ENCODE measurements at regions not wholly inside any gene's neighbourhood (a gene's known extent, or its start where the extent isn't known, plus 50 kb on each side); places are given as distances from the start of the nearest gene placed in this dataset.

GRCh38 chr15:81910355-81911021 is 135.3 kb downstream of the MEX3B start:
- TF ChIP-seq POLR2A (IDR thresholded peaks at IDR 0.05; ENCODE audit: low read depth, low read length) (no peak), SPI1 (IDR thresholded peaks at IDR 0.05; ENCODE audit: low read depth, low read length) (no peak), PAX5 (IDR thresholded peaks at IDR 0.05; ENCODE audit: insufficient read depth, low read length, severe bottlenecking) (no peak), TAF1 (IDR thresholded peaks at IDR 0.05; ENCODE audit: low read depth, low read length) (no peak), POU2F2 (IDR thresholded peaks at IDR 0.05; ENCODE audit: low read depth, low read length) (no peak), POLR2AphosphoS5 (IDR thresholded peaks at IDR 0.05; ENCODE audit: low read depth, low read length) (no peak)

GRCh38 chr15:81909011-81909358 is 136.8 kb downstream of the MEX3B start:
- TF ChIP-seq POLR2A (IDR thresholded peaks at IDR 0.05; ENCODE audit: low read depth, low read length) (no peak), SPI1 (IDR thresholded peaks at IDR 0.05; ENCODE audit: low read depth, low read length) (no peak), TAF1 (IDR thresholded peaks at IDR 0.05; ENCODE audit: low read depth, low read length) (no peak), PAX5 (IDR thresholded peaks at IDR 0.05; ENCODE audit: insufficient read depth, low read length, severe bottlenecking) (no peak), POLR2AphosphoS5 (IDR thresholded peaks at IDR 0.05; ENCODE audit: low read depth, low read length) (no peak), POU2F2 (IDR thresholded peaks at IDR 0.05; ENCODE audit: low read depth, low read length) (no peak)
- DNase-seq (ENCODE audit: insufficient read length, low spot score): no peak
- no peak for FAIRE-seq

More at GRCh38 chr15:81910355-81911021, 135.3 kb downstream of the MEX3B start:
- FAIRE-seq (no peak), DNase-seq (ENCODE audit: insufficient read length, low spot score) (no peak)

GRCh38 chr15:81908111-81908510 is 137.7 kb downstream of the MEX3B start:
- no peak for FAIRE-seq
- DNase-seq (ENCODE audit: insufficient read length, low spot score): no peak
- TF ChIP-seq SPI1 (IDR thresholded peaks at IDR 0.05; ENCODE audit: low read depth, low read length) (no peak), POU2F2 (IDR thresholded peaks at IDR 0.05; ENCODE audit: low read depth, low read length) (no peak), PAX5 (IDR thresholded peaks at IDR 0.05; ENCODE audit: insufficient read depth, low read length, severe bottlenecking) (no peak)

DNA sequence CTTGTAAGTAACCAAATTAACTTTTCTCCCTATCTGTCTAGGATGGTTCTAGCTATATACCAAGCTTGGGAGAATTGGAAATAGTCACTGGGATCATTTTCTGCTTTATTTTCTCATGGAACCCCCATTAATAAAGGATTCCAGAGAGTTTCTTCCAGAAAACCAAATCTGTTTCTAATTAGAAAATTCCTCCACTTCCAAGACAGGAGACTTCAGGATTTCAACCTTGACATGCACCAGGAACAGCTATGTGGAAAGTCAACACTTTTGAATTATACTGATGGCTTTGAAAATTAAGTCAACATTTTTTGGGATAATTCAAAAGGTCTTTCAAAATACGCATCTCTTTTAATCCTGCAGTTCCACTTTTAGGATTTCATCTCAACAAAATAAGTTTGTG is 138.3 kb downstream of the MEX3B start:
- TF ChIP-seq POU2F2 (IDR thresholded peaks at IDR 0.05; ENCODE audit: low read depth, low read length): no peak
- no peak for TF ChIP-seq TAF1 (IDR thresholded peaks at IDR 0.05; ENCODE audit: low read depth, low read length)
- no peak for TF ChIP-seq PAX5 (IDR thresholded peaks at IDR 0.05; ENCODE audit: insufficient read depth, low read length, severe bottlenecking)
- TF ChIP-seq POLR2A (IDR thresholded peaks at IDR 0.05; ENCODE audit: low read depth, low read length): no peak
- no peak for TF ChIP-seq POLR2AphosphoS5 (IDR thresholded peaks at IDR 0.05; ENCODE audit: low read depth, low read length)
- FAIRE-seq: no peak
- DNase-seq (ENCODE audit: insufficient read length, low spot score): no peak

- TF ChIP-seq PAX5 (IDR thresholded peaks at IDR 0.05; ENCODE audit: insufficient read depth, low read length, severe bottlenecking) (no peak), POLR2AphosphoS5 (IDR thresholded peaks at IDR 0.05; ENCODE audit: low read depth, low read length) (no peak), POU2F2 (IDR thresholded peaks at IDR 0.05; ENCODE audit: low read depth, low read length) (no peak), TAF1 (IDR thresholded peaks at IDR 0.05; ENCODE audit: low read depth, low read length) (no peak), POLR2A (IDR thresholded peaks at IDR 0.05; ENCODE audit: low read depth, low read length) (no peak), SPI1 (IDR thresholded peaks at IDR 0.05; ENCODE audit: low read depth, low read length) (no peak)
- FAIRE-seq (no peak), DNase-seq (ENCODE audit: insufficient read length, low spot score) (no peak)
Observed at GRCh38 chr15:81905889-81906288, 139.9 kb downstream of the MEX3B start.

DNA sequence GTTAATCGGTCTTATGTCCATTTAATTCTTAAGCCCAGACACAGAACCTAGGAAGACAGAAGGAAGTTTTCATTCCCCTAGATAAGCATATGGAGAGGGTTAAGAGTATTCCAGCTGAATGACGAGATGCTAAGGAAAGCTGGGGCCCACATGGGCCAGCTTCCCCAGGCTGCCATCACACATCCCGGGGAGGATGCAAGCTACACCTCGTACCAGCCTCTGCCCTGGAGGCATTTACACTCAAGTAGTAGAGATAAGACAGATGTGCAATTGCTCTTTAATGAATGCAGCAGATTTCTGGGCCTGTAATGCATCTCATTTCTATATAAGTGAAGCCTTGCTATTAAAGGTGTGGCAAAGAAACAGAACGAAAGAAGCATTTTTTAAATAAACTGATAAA is 144.5 kb downstream of the MEX3B start:
- FAIRE-seq (no peak), DNase-seq (ENCODE audit: insufficient read length, low spot score) (no peak)
- no peak for TF ChIP-seq POLR2AphosphoS5 (IDR thresholded peaks at IDR 0.05; ENCODE audit: low read depth, low read length)
- TF ChIP-seq POU2F2 (IDR thresholded peaks at IDR 0.05; ENCODE audit: low read depth, low read length): no peak
- TF ChIP-seq POLR2A (IDR thresholded peaks at IDR 0.05; ENCODE audit: low read depth, low read length): no peak
- no peak for TF ChIP-seq SPI1 (IDR thresholded peaks at IDR 0.05; ENCODE audit: low read depth, low read length)
- no peak for TF ChIP-seq PAX5 (IDR thresholded peaks at IDR 0.05; ENCODE audit: insufficient read depth, low read length, severe bottlenecking)
- TF ChIP-seq TAF1 (IDR thresholded peaks at IDR 0.05; ENCODE audit: low read depth, low read length): no peak

DNA sequence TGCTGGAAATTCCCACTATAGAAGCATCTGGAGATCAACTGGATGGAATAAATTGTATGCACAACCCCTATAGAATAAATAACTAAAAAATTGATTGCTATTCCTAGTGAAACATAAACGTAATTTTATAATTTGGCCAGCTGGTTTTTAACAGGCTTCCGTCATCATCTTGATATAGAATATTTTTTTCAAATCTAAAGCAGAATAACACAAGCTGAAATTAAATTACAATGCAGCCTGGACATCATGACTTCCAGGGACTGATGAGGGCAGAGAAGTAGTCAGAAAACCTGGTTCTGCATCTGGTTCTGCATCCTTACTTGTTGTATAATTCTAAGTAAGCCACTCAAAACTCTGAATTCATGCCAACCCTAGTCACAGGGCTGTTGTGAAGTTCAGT is 146.1 kb downstream of the MEX3B start:
- no peak for FAIRE-seq
- DNase-seq (ENCODE audit: insufficient read length, low spot score): no peak
- TF ChIP-seq POLR2AphosphoS5 (IDR thresholded peaks at IDR 0.05; ENCODE audit: low read depth, low read length): no peak
- TF ChIP-seq PAX5 (IDR thresholded peaks at IDR 0.05; ENCODE audit: insufficient read depth, low read length, severe bottlenecking): no peak

GRCh38 chr15:81899024-81899423 is 146.8 kb downstream of the MEX3B start:
- no peak for FAIRE-seq
- TF ChIP-seq POLR2A (IDR thresholded peaks at IDR 0.05; ENCODE audit: low read depth, low read length): no peak
- no peak for TF ChIP-seq TAF1 (IDR thresholded peaks at IDR 0.05; ENCODE audit: low read depth, low read length)
- no peak for TF ChIP-seq PAX5 (IDR thresholded peaks at IDR 0.05; ENCODE audit: insufficient read depth, low read length, severe bottlenecking)
- TF ChIP-seq SPI1 (IDR thresholded peaks at IDR 0.05; ENCODE audit: low read depth, low read length): no peak
- TF ChIP-seq POLR2AphosphoS5 (IDR thresholded peaks at IDR 0.05; ENCODE audit: low read depth, low read length): no peak
- no peak for TF ChIP-seq POU2F2 (IDR thresholded peaks at IDR 0.05; ENCODE audit: low read depth, low read length)

GRCh38 chr15:81897057-81897677 is 148.7 kb downstream of the MEX3B start:
- DNase-seq (ENCODE audit: insufficient read length, low spot score) (no peak), FAIRE-seq (no peak)
- no peak for TF ChIP-seq PAX5 (IDR thresholded peaks at IDR 0.05; ENCODE audit: insufficient read depth, low read length, severe bottlenecking)
- no peak for TF ChIP-seq POLR2AphosphoS5 (IDR thresholded peaks at IDR 0.05; ENCODE audit: low read depth, low read length)
- no peak for TF ChIP-seq POLR2A (IDR thresholded peaks at IDR 0.05; ENCODE audit: low read depth, low read length)
- no peak for TF ChIP-seq TAF1 (IDR thresholded peaks at IDR 0.05; ENCODE audit: low read depth, low read length)
- no peak for TF ChIP-seq SPI1 (IDR thresholded peaks at IDR 0.05; ENCODE audit: low read depth, low read length)
- TF ChIP-seq POU2F2 (IDR thresholded peaks at IDR 0.05; ENCODE audit: low read depth, low read length): no peak

More at GRCh38 chr15:81899024-81899423, 146.8 kb downstream of the MEX3B start:
- no peak for DNase-seq (ENCODE audit: insufficient read length, low spot score)

DNA sequence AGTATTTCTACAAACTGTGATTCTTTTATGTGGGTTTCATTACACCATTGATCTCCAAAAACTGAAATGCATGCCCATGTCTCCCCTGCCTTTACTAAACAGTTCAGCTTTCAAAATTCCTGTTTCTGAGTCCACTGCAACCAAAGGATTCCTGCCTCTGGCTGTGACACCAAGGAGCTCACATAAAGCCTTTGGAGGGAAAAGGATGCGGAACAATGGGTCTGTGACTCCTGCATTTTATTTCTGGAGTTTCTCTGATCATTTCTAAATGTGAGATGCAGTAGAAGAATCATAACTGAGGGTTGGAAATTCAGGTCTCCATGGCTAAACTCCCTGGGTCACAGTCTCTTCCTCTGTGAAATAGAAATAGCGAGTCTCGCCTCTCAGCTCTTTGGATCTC is 149.5 kb downstream of the MEX3B start:
- FAIRE-seq: no peak
- no peak for DNase-seq (ENCODE audit: insufficient read length, low spot score)
- TF ChIP-seq POLR2AphosphoS5 (IDR thresholded peaks at IDR 0.05; ENCODE audit: low read depth, low read length): no peak
- TF ChIP-seq TAF1 (IDR thresholded peaks at IDR 0.05; ENCODE audit: low read depth, low read length): no peak
- no peak for TF ChIP-seq POLR2A (IDR thresholded peaks at IDR 0.05; ENCODE audit: low read depth, low read length)
- TF ChIP-seq SPI1 (IDR thresholded peaks at IDR 0.05; ENCODE audit: low read depth, low read length): no peak
- TF ChIP-seq PAX5 (IDR thresholded peaks at IDR 0.05; ENCODE audit: insufficient read depth, low read length, severe bottlenecking): no peak
- TF ChIP-seq POU2F2 (IDR thresholded peaks at IDR 0.05; ENCODE audit: low read depth, low read length): no peak

Data from GM12891 (cell line).